ENCODE measurements at regions not wholly inside any gene's neighbourhood (a gene's known extent, or its start where the extent isn't known, plus 50 kb on each side); places are given as distances from the start of the nearest gene placed in this dataset.

DNA sequence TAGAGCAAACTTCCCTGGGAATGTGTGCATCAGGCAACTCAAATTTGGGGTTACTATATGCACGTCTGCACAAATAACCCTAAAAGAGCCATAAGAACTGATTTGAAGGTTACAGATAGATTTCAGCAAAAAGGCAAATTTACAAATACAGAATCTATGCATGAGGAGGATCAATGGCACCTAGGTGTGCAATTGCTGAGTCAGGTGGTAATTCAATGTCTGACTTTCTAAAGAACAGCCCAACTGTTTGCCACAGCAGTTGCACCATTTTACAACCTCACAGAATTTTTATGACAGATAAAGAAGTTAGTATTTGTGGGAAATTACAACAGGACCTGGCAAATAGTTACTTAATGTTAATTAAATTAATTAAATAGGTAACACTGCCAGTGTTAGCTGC, 405.5 kb downstream of the TMEM114 start:
- no peaks in the 10 kb centered on the region for H3K9me3 Mint-ChIP-seq
- peaks cover 5% of the 10 kb centered on the region for H3K27me3 Mint-ChIP-seq (ENCODE audit: insufficient read depth, low read depth)
- Histone ChIP-seq H3K4me1 (no peaks in the 10 kb centered on the region), H3K9ac (no peak overlapping the region), H3K79me2 (ENCODE audit: low read depth) (no peaks in the 10 kb centered on the region), H3F3A (ENCODE audit: low read depth) (no peaks in the 10 kb centered on the region), H3K4me3 (no peak overlapping the region), H3K27ac (no peak overlapping the region), H4K20me1 (ENCODE audit: low read depth) (no peaks in the 10 kb centered on the region), H3K36me3 (no peaks in the 10 kb centered on the region), H2AFZ (replicated peaks) (no peak overlapping the region), H3K27me3 (no peaks in the 10 kb centered on the region), H3K4me2 (no peak overlapping the region), H3K9me3 (ENCODE audit: low read depth) (no peaks in the 10 kb centered on the region)
- no peaks in the 10 kb centered on the region for H3K36me3 Mint-ChIP-seq
- no peaks in the 10 kb centered on the region for H3K4me1 Mint-ChIP-seq
- TF ChIP-seq EZH2phosphoT487 (IDR thresholded peaks at IDR 0.05) (no peak), EZH2 (IDR thresholded peaks at IDR 0.05) (no peak)
- DNase-seq (ENCODE audit: low spot score): no peak
- H3K27ac Mint-ChIP-seq: no peak overlapping the region
- H3K4me3 Mint-ChIP-seq: no peak overlapping the region

DNA sequence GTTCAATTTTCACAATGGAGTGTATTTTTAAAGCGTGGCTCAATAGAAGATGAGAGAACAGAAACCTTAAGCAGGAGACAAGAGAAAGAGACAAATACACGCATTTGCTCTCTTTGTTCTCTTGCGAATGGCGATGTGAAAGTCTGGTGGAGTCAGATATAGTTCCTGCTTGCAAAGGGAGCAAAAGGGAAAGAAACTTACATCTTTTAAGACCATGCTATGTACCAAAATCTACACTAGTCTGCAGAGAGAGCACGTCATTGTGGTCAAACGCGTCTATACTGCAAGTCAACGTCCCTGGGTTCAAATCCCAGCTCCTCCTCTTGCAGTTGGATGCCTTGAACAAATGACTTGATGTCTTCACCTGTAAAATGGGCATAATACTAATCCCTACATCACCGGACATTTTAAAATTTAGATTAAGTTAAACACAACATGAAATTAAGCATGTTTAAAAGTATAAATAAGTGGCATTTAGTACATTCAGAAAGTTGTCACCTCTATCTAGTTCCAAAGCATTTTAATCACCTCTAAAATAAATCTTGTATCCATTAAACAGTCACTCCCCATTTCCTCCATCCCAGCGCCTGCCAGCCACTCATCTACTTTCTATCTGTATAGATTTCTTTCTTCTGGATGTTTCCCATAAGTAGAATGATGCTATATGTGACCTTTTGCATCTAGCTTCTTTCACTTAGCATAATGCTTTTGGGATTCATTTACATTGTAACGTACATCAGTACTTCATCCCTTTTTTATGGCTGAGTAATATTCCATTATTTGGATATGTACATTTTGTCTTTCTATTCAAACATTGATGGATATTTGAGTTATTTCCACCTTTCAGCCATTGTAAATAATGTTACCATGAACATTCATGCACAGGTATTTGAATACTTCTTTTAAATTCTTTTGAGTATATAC, 406.9 kb downstream of the TMEM114 start:
- H3K36me3 ChIP-seq: no peaks in the 10 kb centered on the region
- DNase-seq (ENCODE audit: low spot score): no peak
- no peaks in the 10 kb centered on the region for H3K79me2 ChIP-seq (ENCODE audit: low read depth)
- TF ChIP-seq EZH2phosphoT487 (IDR thresholded peaks at IDR 0.05) (no peak), EZH2 (IDR thresholded peaks at IDR 0.05) (no peak)
- TF ChIP-seq, protein P1, sequence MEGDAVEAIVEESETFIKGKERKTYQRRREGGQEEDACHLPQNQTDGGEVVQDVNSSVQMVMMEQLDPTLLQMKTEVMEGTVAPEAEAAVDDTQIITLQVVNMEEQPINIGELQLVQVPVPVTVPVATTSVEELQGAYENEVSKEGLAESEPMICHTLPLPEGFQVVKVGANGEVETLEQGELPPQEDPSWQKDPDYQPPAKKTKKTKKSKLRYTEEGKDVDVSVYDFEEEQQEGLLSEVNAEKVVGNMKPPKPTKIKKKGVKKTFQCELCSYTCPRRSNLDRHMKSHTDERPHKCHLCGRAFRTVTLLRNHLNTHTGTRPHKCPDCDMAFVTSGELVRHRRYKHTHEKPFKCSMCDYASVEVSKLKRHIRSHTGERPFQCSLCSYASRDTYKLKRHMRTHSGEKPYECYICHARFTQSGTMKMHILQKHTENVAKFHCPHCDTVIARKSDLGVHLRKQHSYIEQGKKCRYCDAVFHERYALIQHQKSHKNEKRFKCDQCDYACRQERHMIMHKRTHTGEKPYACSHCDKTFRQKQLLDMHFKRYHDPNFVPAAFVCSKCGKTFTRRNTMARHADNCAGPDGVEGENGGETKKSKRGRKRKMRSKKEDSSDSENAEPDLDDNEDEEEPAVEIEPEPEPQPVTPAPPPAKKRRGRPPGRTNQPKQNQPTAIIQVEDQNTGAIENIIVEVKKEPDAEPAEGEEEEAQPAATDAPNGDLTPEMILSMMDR (IDR thresholded peaks at IDR 0.05): no peak
- H2AFZ ChIP-seq (replicated peaks): no peak overlapping the region
- peak overlapping the region; percentile 58 for H3K4me3 Mint-ChIP-seq
- no peaks in the 10 kb centered on the region for H3K9me3 Mint-ChIP-seq
- no peak overlapping the region for H3K27ac Mint-ChIP-seq
- H3K4me1 Mint-ChIP-seq: peaks cover 3% of the 10 kb centered on the region
- no peaks in the 10 kb centered on the region for H3K27me3 ChIP-seq
- no peak overlapping the region for H3K27ac ChIP-seq
- no peak overlapping the region for H3K9ac ChIP-seq
- no peaks in the 10 kb centered on the region for H4K20me1 ChIP-seq (ENCODE audit: low read depth)
- no peak overlapping the region for H3K4me2 ChIP-seq
- no peaks in the 10 kb centered on the region for H3K9me3 ChIP-seq (ENCODE audit: low read depth)
- no peak overlapping the region for H3K4me3 ChIP-seq
- no peaks in the 10 kb centered on the region for H3F3A ChIP-seq (ENCODE audit: low read depth)
- H3K36me3 Mint-ChIP-seq: no peaks in the 10 kb centered on the region
- H3K27me3 Mint-ChIP-seq (ENCODE audit: insufficient read depth, low read depth): peaks cover 5% of the 10 kb centered on the region
- no peaks in the 10 kb centered on the region for H3K4me1 ChIP-seq

DNA sequence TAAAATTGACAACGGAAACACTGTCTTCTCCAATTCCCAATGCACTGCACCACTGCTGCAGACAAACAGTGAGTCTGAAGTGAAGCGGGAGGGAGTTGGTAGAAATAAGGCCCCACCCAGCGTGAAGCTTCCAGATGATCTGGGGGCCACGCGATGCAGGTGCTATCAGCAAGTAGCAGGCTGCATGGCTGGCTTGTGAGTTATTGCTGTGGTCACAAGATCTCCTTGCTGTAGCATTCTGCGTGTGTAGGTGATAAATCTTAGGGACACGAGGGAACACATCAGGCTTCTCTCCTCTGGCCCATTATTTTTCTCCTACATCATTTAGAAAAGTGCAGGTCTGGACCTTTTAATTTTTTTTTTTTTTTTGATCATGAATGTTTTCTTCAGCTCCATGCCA, 407.6 kb downstream of the TMEM114 start:
- no peak for DNase-seq (ENCODE audit: low spot score)
- Mint-ChIP-seq H3K36me3 (no peaks in the 10 kb centered on the region), H3K27me3 (ENCODE audit: insufficient read depth, low read depth) (peaks cover 5% of the 10 kb centered on the region), H3K4me3 (no peak overlapping the region), H3K4me1 (peaks cover 3% of the 10 kb centered on the region), H3K27ac (no peak overlapping the region), H3K9me3 (no peaks in the 10 kb centered on the region)
- Histone ChIP-seq H3K4me1 (no peaks in the 10 kb centered on the region), H3K9me3 (ENCODE audit: low read depth) (no peaks in the 10 kb centered on the region), H3K9ac (no peak overlapping the region), H4K20me1 (ENCODE audit: low read depth) (no peaks in the 10 kb centered on the region), H3K4me3 (no peak overlapping the region), H3K27me3 (no peaks in the 10 kb centered on the region), H3K79me2 (ENCODE audit: low read depth) (no peaks in the 10 kb centered on the region), H3F3A (ENCODE audit: low read depth) (no peaks in the 10 kb centered on the region), H2AFZ (replicated peaks) (no peak overlapping the region), H3K27ac (no peak overlapping the region), H3K36me3 (no peaks in the 10 kb centered on the region), H3K4me2 (no peak overlapping the region)
- no peak for TF ChIP-seq EZH2phosphoT487 (IDR thresholded peaks at IDR 0.05)
- TF ChIP-seq, protein P1 (IDR thresholded peaks at IDR 0.05): no peak
- TF ChIP-seq EZH2 (IDR thresholded peaks at IDR 0.05): no peak

DNA sequence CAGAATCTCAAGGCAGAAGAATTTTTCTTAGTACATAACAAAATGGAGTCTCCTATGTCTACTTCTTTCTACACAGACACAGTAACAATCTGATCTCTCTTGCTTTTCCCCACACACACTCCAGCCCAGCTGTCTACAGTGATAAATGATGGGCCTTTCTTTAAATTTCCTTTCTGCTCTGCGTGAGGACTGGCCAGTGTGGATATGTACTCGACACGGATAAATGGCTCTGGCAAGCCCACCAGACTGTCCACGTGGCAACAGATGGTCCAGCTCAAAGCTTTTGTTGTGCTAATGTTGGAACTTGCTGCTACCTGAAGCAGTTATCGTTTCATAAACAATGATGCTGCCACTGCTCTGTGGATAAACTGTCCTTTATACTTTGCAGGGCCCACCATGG, 410.7 kb downstream of the TMEM114 start:
- Histone ChIP-seq H3K27ac (no peak overlapping the region), H3K4me2 (no peak overlapping the region), H3K27me3 (no peaks in the 10 kb centered on the region), H3K4me1 (no peaks in the 10 kb centered on the region), H3K9me3 (ENCODE audit: low read depth) (no peaks in the 10 kb centered on the region), H3K4me3 (no peak overlapping the region), H3K36me3 (no peaks in the 10 kb centered on the region), H3F3A (ENCODE audit: low read depth) (no peaks in the 10 kb centered on the region), H3K79me2 (ENCODE audit: low read depth) (no peaks in the 10 kb centered on the region), H3K9ac (no peak overlapping the region), H2AFZ (replicated peaks) (no peak overlapping the region), H4K20me1 (ENCODE audit: low read depth) (no peaks in the 10 kb centered on the region)
- TF ChIP-seq, protein P1 (IDR thresholded peaks at IDR 0.05): no peak
- TF ChIP-seq EZH2 (IDR thresholded peaks at IDR 0.05) (no peak), EZH2phosphoT487 (IDR thresholded peaks at IDR 0.05) (no peak)
- no peak for DNase-seq (ENCODE audit: low spot score)
- H3K4me3 Mint-ChIP-seq: peak overlapping the region; percentile 22
- H3K36me3 Mint-ChIP-seq: no peaks in the 10 kb centered on the region
- H3K27ac Mint-ChIP-seq: no peak overlapping the region
- no peaks in the 10 kb centered on the region for H3K9me3 Mint-ChIP-seq
- H3K4me1 Mint-ChIP-seq: peaks cover 6% of the 10 kb centered on the region
- H3K27me3 Mint-ChIP-seq (ENCODE audit: insufficient read depth, low read depth): peaks cover 8% of the 10 kb centered on the region

Measured in neural progenitor cell (in vitro differentiated cells).